Rectal smooth muscle tissue (tissue), 1 donor: ENCODE measurements at regions not wholly inside any gene's neighbourhood (a gene's known extent, or its start where the extent isn't known, plus 50 kb on each side); places are given as distances from the start of the nearest gene placed in this dataset.

Experiments used
- H3K27ac ChIP-seq: one replicate; pipeline ENCODE4 v1.7.0; 2013; ENCODE audit warnings: low read depth, low read length, inconsistent platforms
- H3K27me3 ChIP-seq: one replicate; pipeline ENCODE4 v1.7.0; 2013; ENCODE audit warnings: low read length; ENCODE audit not compliant: control insufficient read depth, insufficient read depth
- H3K36me3 ChIP-seq: one replicate; pipeline ENCODE4 v1.7.0; 2013; ENCODE audit warnings: low read length; ENCODE audit not compliant: control insufficient read depth, insufficient read depth
- H3K4me1 ChIP-seq: one replicate; pipeline ENCODE4 v1.7.0; 2013; ENCODE audit warnings: low read length; ENCODE audit not compliant: control insufficient read depth, insufficient read depth
- H3K4me3 ChIP-seq: one replicate; pipeline ENCODE4 v1.7.0; 2013; ENCODE audit warnings: low read length
- H3K9ac ChIP-seq: one replicate; pipeline ENCODE4 v1.7.0; 2013; ENCODE audit warnings: low read length

- Histone ChIP-seq H3K27ac (no peak overlapping the region), H3K4me1 (no peaks in the 10 kb centered on the region), H3K9ac (no peak overlapping the region), H3K4me3 (no peak overlapping the region), H3K36me3 (no peaks in the 10 kb centered on the region), H3K27me3 (no peaks in the 10 kb centered on the region)
These were observed 161.7 kb downstream of the OPA1 start for GRCh38 chr3:193754719-193755118.

- H3K4me3 ChIP-seq, result no peak overlapping the region
- no peaks in the 10 kb centered on the region for H3K27me3 ChIP-seq
- no peak overlapping the region for H3K27ac ChIP-seq
- H3K36me3 ChIP-seq, result no peaks in the 10 kb centered on the region
- no peaks in the 10 kb centered on the region for H3K4me1 ChIP-seq
- no peak overlapping the region for H3K9ac ChIP-seq
These were observed 163.5 kb downstream of the OPA1 start for GRCh38 chr3:193756536-193756935.

- Histone ChIP-seq H3K9ac (no peak overlapping the region), H3K4me3 (no peak overlapping the region), H3K36me3 (no peaks in the 10 kb centered on the region), H3K4me1 (no peaks in the 10 kb centered on the region), H3K27me3 (no peaks in the 10 kb centered on the region), H3K27ac (no peak overlapping the region)
These were observed 164.4 kb downstream of the OPA1 start for GRCh38 chr3:193757457-193757856.

- Histone ChIP-seq H3K9ac (no peak overlapping the region), H3K36me3 (no peaks in the 10 kb centered on the region), H3K27ac (no peak overlapping the region), H3K27me3 (no peaks in the 10 kb centered on the region), H3K4me3 (no peak overlapping the region), H3K4me1 (no peaks in the 10 kb centered on the region)
These were observed 169.0 kb downstream of the OPA1 start for GRCh38 chr3:193761969-193762368.

DNA sequence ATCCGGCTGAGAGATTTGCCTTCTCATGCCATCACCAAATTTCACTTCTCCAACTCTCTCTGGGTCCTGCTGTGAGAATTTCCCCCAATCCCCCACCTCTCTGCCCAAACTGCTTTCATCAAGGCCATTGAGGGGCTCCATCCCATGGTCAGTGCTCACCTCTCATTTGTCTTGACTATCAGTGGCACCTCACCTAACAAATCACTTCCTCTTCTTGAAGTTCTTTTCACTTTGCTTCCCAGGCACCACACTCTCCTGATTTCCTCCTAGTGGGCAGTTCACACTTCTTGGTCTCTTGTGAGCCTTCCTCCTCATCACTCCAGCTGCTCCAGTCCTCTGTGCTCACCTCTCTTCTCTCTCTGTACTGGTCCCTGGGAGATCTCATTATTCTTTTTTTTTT is 169.6 kb downstream of the OPA1 start:
- Histone ChIP-seq H3K4me3 (no peak overlapping the region), H3K36me3 (no peaks in the 10 kb centered on the region), H3K9ac (no peak overlapping the region), H3K27ac (no peak overlapping the region), H3K27me3 (no peaks in the 10 kb centered on the region), H3K4me1 (no peaks in the 10 kb centered on the region)

- no peaks in the 10 kb centered on the region for H3K36me3 ChIP-seq
- no peak overlapping the region for H3K27ac ChIP-seq
- no peaks in the 10 kb centered on the region for H3K27me3 ChIP-seq
- no peaks in the 10 kb centered on the region for H3K4me1 ChIP-seq
- H3K4me3 ChIP-seq, result no peak overlapping the region
- H3K9ac ChIP-seq, result no peak overlapping the region
These were observed 172.0 kb downstream of the OPA1 start for GRCh38 chr3:193764959-193765358.

DNA sequence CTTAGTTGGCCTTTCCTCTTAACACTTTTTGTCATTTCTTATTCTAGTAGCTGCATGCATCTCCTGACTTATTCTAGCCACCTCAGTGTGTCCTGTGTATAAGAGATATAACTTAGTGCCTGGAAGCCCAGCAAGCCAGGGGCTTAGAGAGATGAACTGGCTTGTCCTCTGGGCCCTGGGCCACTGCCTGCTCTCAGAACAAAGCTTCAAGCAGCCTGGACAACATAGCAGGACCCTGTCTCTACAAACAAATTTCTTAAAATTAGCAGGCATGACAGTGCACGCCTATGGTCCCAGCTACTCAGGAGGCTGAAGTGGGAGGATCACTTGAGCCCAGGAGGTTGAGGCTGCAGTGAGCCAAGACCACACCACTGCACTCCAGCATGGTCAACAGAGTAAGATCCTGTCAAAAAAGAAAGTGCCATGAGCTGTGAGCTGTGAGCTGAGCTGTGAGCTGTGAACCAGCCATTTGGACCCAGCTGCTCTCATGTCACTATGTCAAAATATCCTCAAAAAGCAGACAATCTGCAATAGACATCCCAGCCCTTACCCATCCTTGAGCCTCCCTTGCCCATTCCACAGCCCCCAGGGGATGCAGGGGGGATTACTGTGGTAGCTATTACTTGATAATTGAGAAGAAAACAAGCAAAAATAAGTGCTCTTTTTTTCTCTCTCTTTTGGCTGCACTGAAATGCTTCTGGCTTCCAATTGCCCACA is 174.5 kb downstream of the OPA1 start:
- H3K27ac ChIP-seq, result no peak overlapping the region
- H3K4me1 ChIP-seq, result no peaks in the 10 kb centered on the region
- no peaks in the 10 kb centered on the region for H3K36me3 ChIP-seq
- H3K9ac ChIP-seq, result no peak overlapping the region
- H3K27me3 ChIP-seq, result no peaks in the 10 kb centered on the region
- no peak overlapping the region for H3K4me3 ChIP-seq

GRCh38 chr3:193768070-193768394 is 175.0 kb downstream of the OPA1 start:
- H3K4me3 ChIP-seq, result no peak overlapping the region
- H3K27me3 ChIP-seq, result no peaks in the 10 kb centered on the region
- no peaks in the 10 kb centered on the region for H3K4me1 ChIP-seq
- H3K9ac ChIP-seq, result no peak overlapping the region
- H3K36me3 ChIP-seq, result no peaks in the 10 kb centered on the region
- H3K27ac ChIP-seq, result no peak overlapping the region

- Histone ChIP-seq H3K27me3 (no peaks in the 10 kb centered on the region), H3K27ac (no peak overlapping the region), H3K9ac (no peak overlapping the region), H3K36me3 (no peaks in the 10 kb centered on the region), H3K4me1 (no peaks in the 10 kb centered on the region), H3K4me3 (no peak overlapping the region)
These were observed 176.4 kb downstream of the OPA1 start for GRCh38 chr3:193769437-193769836.

DNA sequence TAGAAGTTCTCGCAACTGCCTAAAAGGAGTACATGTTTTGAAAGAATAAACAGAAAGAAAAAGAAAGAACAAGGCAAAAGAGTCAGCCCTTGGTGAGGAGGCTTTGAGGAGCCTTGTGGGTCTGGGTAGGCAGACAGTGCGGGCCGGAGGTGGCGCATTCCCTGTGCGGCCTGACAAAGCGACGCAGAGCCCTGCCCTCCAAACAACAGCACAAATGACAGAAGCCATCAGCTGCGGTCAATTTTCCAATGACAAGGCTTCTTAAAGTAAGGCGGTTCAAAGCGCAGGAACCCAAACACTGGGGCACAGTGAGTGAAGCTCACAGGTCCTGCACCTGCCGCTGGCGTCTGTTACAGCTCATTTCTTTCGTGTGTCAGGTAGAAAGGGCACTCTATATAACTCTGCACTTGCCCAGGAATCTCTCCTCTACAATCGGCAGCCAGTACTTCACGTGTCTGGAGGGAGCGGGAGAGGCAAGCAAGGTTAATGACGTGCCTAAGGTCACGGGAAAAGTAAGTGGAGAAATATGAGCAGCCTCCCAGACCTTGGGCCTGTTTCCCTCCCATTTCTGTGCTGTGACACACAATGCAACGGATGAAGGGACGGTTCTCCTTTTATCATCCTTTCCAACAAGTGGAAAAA is 178.1 kb downstream of the OPA1 start:
- Histone ChIP-seq H3K9ac (no peak overlapping the region), H3K4me3 (no peak overlapping the region), H3K36me3 (no peaks in the 10 kb centered on the region), H3K27me3 (no peaks in the 10 kb centered on the region), H3K4me1 (no peaks in the 10 kb centered on the region), H3K27ac (no peak overlapping the region)

DNA sequence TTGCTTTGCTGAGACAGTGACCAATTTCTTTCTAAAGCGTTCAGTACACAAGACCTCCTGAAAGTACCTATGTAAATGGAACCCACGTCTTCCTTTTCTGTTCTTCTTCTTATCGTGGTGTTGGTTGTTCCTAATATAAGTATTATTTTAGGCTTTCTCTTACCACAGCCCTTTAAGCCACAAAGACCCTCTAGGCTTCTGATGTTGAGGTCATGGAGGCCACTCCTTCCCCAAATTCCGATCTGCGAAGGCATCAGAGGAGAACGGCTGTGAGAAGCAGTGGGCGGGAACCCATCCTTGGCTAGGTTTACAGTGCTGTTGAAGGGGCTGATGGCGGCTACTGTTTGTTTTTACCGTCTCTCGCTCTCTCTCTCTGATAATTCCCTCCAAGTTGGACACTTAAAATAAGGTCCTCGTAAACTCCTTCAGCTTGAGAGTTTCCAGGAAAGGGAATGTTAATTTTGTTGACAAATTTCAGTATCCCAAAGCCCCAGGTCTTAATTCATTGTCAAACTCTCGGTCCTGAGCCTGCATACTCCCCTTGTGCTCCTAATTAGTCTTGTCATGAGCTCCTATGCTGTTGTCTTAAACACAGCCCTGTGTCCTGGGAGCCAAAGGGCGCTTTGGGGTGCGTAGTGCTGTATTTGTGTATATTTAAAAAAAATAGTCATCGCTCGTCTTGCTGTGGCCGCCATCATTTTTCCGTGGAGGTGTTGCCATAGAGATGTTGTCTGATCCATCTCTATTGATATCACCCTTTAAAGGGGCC is 178.8 kb downstream of the OPA1 start:
- Histone ChIP-seq H3K4me3 (no peak overlapping the region), H3K27me3 (no peaks in the 10 kb centered on the region), H3K4me1 (no peaks in the 10 kb centered on the region), H3K9ac (no peak overlapping the region), H3K27ac (no peak overlapping the region), H3K36me3 (no peaks in the 10 kb centered on the region)

DNA sequence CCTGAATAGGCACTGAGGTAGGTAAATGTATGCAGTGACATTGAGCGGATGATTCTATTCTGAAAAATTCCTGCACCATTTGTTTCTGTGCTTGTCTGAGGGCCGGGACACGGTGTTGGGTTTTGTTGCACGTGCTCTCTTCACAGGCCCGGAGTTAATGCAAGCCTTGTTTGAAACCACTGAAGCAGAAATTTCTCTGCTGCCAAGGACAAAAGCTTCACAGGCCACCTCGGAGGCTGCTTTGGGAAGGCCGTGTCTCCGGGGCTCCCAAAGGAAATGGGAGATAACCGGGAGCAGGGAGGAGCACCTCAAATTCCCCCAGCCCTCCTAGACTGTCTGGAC is 179.4 kb downstream of the OPA1 start:
- Histone ChIP-seq H3K36me3 (no peaks in the 10 kb centered on the region), H3K4me1 (no peaks in the 10 kb centered on the region), H3K4me3 (no peak overlapping the region), H3K27me3 (no peaks in the 10 kb centered on the region), H3K9ac (no peak overlapping the region), H3K27ac (no peak overlapping the region)
